ENCODE measurements at regions not wholly inside any gene's neighbourhood (a gene's known extent, or its start where the extent isn't known, plus 50 kb on each side); places are given as distances from the start of the nearest gene placed in this dataset.

DNA sequence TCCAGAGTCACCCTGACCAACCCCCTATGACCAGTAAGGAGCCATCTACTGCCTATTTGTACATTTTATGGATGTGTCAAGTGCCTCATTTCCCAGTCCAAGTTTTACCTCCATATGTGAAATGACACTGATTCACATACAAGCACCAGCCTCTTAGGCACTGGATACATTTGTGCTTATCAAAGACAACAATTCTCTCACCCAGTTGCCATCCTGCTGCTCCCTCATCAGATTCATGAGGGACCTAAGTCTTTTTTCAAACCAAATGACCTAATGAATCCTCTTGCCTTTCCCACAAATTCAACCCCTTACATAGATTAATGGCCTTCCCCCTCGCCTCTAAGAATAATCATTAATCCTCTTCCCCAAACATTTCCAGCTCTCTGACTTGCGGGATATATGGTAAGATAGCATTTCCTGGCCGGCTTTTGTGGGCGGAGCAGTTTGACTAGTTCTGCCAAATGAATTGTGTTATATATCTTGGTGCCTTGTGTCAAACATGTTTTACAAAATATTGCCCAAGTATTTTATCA, 233.9 kb downstream of the ARAP2 start:
- TF ChIP-seq CTCF (IDR thresholded peaks at IDR 0.05) (no peak), POLR2A (IDR thresholded peaks at IDR 0.05) (no peak)
